IPS DF 6.9 (cell line): ENCODE measurements at regions not wholly inside any gene's neighbourhood (a gene's known extent, or its start where the extent isn't known, plus 50 kb on each side); places are given as distances from the start of the nearest gene placed in this dataset.
"Not testable (repeated sequence)": the region's sequence is repeated elsewhere in the genome, so short reads cannot be mapped to it uniquely, and the experiment has no call there.

Experiments
- DNase-seq: peaks from one replicate; pipeline ENCODE4 v3.0.0-alpha.2; 2013; ENCODE audit warnings: low read depth, low spot score
- H3K27ac ChIP-seq: one replicate; pipeline ENCODE4 v1.5.1; 2013; ENCODE audit warnings: low read length, control low read depth
- H3K27me3 ChIP-seq: 2 replicates; pipeline ENCODE4 v1.6.1; 2013; ENCODE audit warnings: mild to moderate bottlenecking, low read length; ENCODE audit not compliant: control insufficient read depth, insufficient read depth
- H3K36me3 ChIP-seq: 2 replicates; pipeline ENCODE4 v1.6.1; 2013; ENCODE audit warnings: low read length; ENCODE audit not compliant: control insufficient read depth, insufficient read depth
- H3K4me1 ChIP-seq: 2 replicates; pipeline ENCODE4 v1.6.1; 2013; ENCODE audit warnings: low read length; ENCODE audit not compliant: control insufficient read depth, insufficient read depth
- H3K4me3 ChIP-seq: 2 replicates; pipeline ENCODE4 v1.5.1; 2013; ENCODE audit warnings: mild to moderate bottlenecking, low read length
- H3K9me3 ChIP-seq: 2 replicates; pipeline ENCODE4 v1.6.1; 2013; ENCODE audit warnings: low read length, inconsistent platforms; ENCODE audit not compliant: control insufficient read depth, insufficient read depth
- WGBS: extraction: QIAGEN DNeasy Blood & Tissue Kit; methylation state at CpG from one replicate; pipeline ENCODE4 v1.1.7; 2013; ENCODE audit warnings: mixed read lengths, missing lambda C conversion rate; ENCODE audit not compliant: insufficient read length, insufficient coverage; 5-methylcytosine and 5-hydroxymethylcytosine counted together

- Histone ChIP-seq H3K27ac (no peak overlapping the region), H3K4me3 (no peak overlapping the region)
- WGBS = no CpG with 5 or more reads among the region's 4 CpGs
Observed at GRCh38 chr12:105502426-105502930, 172.0 kb downstream of the C12orf75 start.

GRCh38 chr12:105503619-105504018 lies 173.1 kb downstream of the C12orf75 start:
- peaks cover 2% of the 10 kb centered on the region; the same call in 1 of the 2 replicates for H3K4me1 ChIP-seq
- H3K27me3 ChIP-seq = no peaks in the 10 kb centered on the region
- no peak overlapping the region for H3K4me3 ChIP-seq
- no peak overlapping the region for H3K27ac ChIP-seq
- H3K36me3 ChIP-seq = no peaks in the 10 kb centered on the region
- no peaks in the 10 kb centered on the region for H3K9me3 ChIP-seq
- no CpG with 5 or more reads among the region's 1 CpG for WGBS
- no peak for DNase-seq

More at GRCh38 chr12:105502426-105502930, 172.0 kb downstream of the C12orf75 start:
- no peaks in the 10 kb centered on the region for H3K9me3 ChIP-seq
- H3K27me3 ChIP-seq = no peaks in the 10 kb centered on the region
- H3K36me3 ChIP-seq = no peaks in the 10 kb centered on the region
- DNase-seq = no peak
- H3K4me1 ChIP-seq = peaks cover 2% of the 10 kb centered on the region; the same call in 1 of the 2 replicates

- no CpG with 5 or more reads among the region's 7 CpGs for WGBS
- H3K36me3 ChIP-seq = no peaks in the 10 kb centered on the region
- no peak for DNase-seq
- no peaks in the 10 kb centered on the region for H3K9me3 ChIP-seq
- no peaks in the 10 kb centered on the region for H3K27me3 ChIP-seq
- H3K4me1 ChIP-seq = peaks cover 2% of the 10 kb centered on the region; the same call in 1 of the 2 replicates
- no peak overlapping the region for H3K27ac ChIP-seq
- H3K4me3 ChIP-seq = no peak overlapping the region
Observed at GRCh38 chr12:105504286-105504685, 173.8 kb downstream of the C12orf75 start.

GRCh38 chr12:105506678-105507310 lies 176.3 kb downstream of the C12orf75 start:
- no peak overlapping the region for H3K4me3 ChIP-seq
- H3K4me1 ChIP-seq = peaks cover 2% of the 10 kb centered on the region; the same call in 1 of the 2 replicates
- no peak overlapping the region for H3K27ac ChIP-seq
- H3K9me3 ChIP-seq = no peaks in the 10 kb centered on the region
- no peak for DNase-seq
- no peaks in the 10 kb centered on the region for H3K36me3 ChIP-seq
- H3K27me3 ChIP-seq = no peaks in the 10 kb centered on the region
- 97% methylated on average over 1 of the region's 1 CpG for WGBS

- H3K9me3 ChIP-seq = no peaks in the 10 kb centered on the region
- DNase-seq = no peak
- WGBS = no CpG with 5 or more reads among the region's 10 CpGs
- H3K36me3 ChIP-seq = no peaks in the 10 kb centered on the region
- peaks cover 2% of the 10 kb centered on the region; the same call in 1 of the 2 replicates for H3K4me1 ChIP-seq
- H3K4me3 ChIP-seq = no peak overlapping the region
- H3K27ac ChIP-seq = no peak overlapping the region
- H3K27me3 ChIP-seq = no peaks in the 10 kb centered on the region
Observed at GRCh38 chr12:105507311-105508038, 177.0 kb downstream of the C12orf75 start.

- Histone ChIP-seq H3K4me3 (no peak overlapping the region), H3K36me3 (no peaks in the 10 kb centered on the region), H3K27me3 (no peaks in the 10 kb centered on the region), H3K9me3 (no peaks in the 10 kb centered on the region), H3K4me1 (peaks cover 2% of the 10 kb centered on the region; the same call in 1 of the 2 replicates), H3K27ac (no peak overlapping the region)
- no peak for DNase-seq
- no CpG with 5 or more reads among the region's 3 CpGs for WGBS
Observed at GRCh38 chr12:105508096-105508495, 177.6 kb downstream of the C12orf75 start.

GRCh38 chr12:105510526-105510925 lies 180.0 kb downstream of the C12orf75 start:
- no peaks in the 10 kb centered on the region for H3K9me3 ChIP-seq
- no CpG with 5 or more reads among the region's 3 CpGs for WGBS
- H3K4me1 ChIP-seq = peaks cover 2% of the 10 kb centered on the region; the same call in 1 of the 2 replicates
- no peak overlapping the region for H3K27ac ChIP-seq
- H3K4me3 ChIP-seq = no peak overlapping the region
- no peaks in the 10 kb centered on the region for H3K36me3 ChIP-seq
- DNase-seq = no peak
- no peaks in the 10 kb centered on the region for H3K27me3 ChIP-seq

GRCh38 chr12:105512861-105513260 lies 182.4 kb downstream of the C12orf75 start:
- H3K36me3 ChIP-seq, H3K4me1 ChIP-seq, H3K27me3 ChIP-seq, H3K4me3 ChIP-seq, H3K9me3 ChIP-seq, H3K27ac ChIP-seq, DNase-seq: not testable (repeated sequence)
- no CpG with 5 or more reads among the region's 4 CpGs for WGBS

GRCh38 chr12:105522166-105522825 lies 191.8 kb downstream of the C12orf75 start:
- Histone ChIP-seq H3K27ac (no peak overlapping the region), H3K36me3 (no peaks in the 10 kb centered on the region), H3K27me3 (no peaks in the 10 kb centered on the region), H3K9me3 (peaks cover 2% of the 10 kb centered on the region; the same call in 1 of the 2 replicates), H3K4me1 (no peaks in the 10 kb centered on the region), H3K4me3 (no peak overlapping the region)
- WGBS = no CpG with 5 or more reads among the region's 4 CpGs
- DNase-seq = no peak
